ENCODE measurements at regions not wholly inside any gene's neighbourhood (a gene's known extent, or its start where the extent isn't known, plus 50 kb on each side); places are given as distances from the start of the nearest gene placed in this dataset.

DNA sequence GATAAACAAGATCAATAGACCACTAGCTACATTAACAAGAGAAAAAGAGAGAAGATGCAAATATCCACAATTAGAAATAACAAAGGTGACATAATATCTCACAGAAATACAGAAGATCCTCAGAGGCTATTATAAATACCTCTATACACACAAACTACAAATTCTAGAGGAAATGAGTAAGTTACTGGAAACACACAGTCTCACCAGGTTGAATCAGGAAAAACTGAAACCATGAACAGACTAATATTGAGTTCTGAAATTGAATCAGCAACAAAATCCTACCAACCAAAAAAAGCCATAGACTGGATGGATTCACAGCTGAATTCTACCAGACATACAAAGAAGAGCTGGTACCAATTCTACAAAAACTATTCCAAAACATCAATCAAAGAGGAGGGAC is 211.8 kb upstream of the CPEB2 start:
- Mint-ChIP-seq H3K27me3 (ENCODE audit: unreplicated experiment) (peaks cover 19% of the 10 kb centered on the region), H3K4me3 (ENCODE audit: unreplicated experiment) (no peak overlapping the region), H3K27ac (ENCODE audit: unreplicated experiment) (no peak overlapping the region), H3K4me1 (ENCODE audit: unreplicated experiment) (no peaks in the 10 kb centered on the region), H3K36me3 (ENCODE audit: unreplicated experiment) (no peaks in the 10 kb centered on the region), H3K9me3 (ENCODE audit: unreplicated experiment) (peaks cover 10% of the 10 kb centered on the region)
- no peak for TF ChIP-seq CTCF (IDR thresholded peaks at IDR 0.05)
- DNase-seq (ENCODE audit: extremely low spot score, unreplicated experiment) = no peak

- Mint-ChIP-seq H3K36me3 (ENCODE audit: unreplicated experiment) (no peaks in the 10 kb centered on the region), H3K27ac (ENCODE audit: unreplicated experiment) (no peak overlapping the region), H3K27me3 (ENCODE audit: unreplicated experiment) (peaks cover 19% of the 10 kb centered on the region), H3K4me3 (ENCODE audit: unreplicated experiment) (no peak overlapping the region), H3K9me3 (ENCODE audit: unreplicated experiment) (peaks cover 10% of the 10 kb centered on the region), H3K4me1 (ENCODE audit: unreplicated experiment) (no peaks in the 10 kb centered on the region)
- TF ChIP-seq CTCF (IDR thresholded peaks at IDR 0.05) = no peak
- DNase-seq (ENCODE audit: extremely low spot score, unreplicated experiment) = no peak
Measured at GRCh38 chr4:14792702-14793227, 209.5 kb upstream of the CPEB2 start.

GRCh38 chr4:14800977-14801376 is 201.3 kb upstream of the CPEB2 start:
- no peaks in the 10 kb centered on the region for H3K4me1 Mint-ChIP-seq (ENCODE audit: unreplicated experiment)
- H3K27me3 Mint-ChIP-seq (ENCODE audit: unreplicated experiment) = peaks cover 19% of the 10 kb centered on the region
- DNase-seq (ENCODE audit: extremely low spot score, unreplicated experiment) = no peak
- no peaks in the 10 kb centered on the region for H3K9me3 Mint-ChIP-seq (ENCODE audit: unreplicated experiment)
- H3K4me3 Mint-ChIP-seq (ENCODE audit: unreplicated experiment) = no peak overlapping the region
- TF ChIP-seq CTCF (IDR thresholded peaks at IDR 0.05) = no peak
- H3K27ac Mint-ChIP-seq (ENCODE audit: unreplicated experiment) = no peak overlapping the region
- no peaks in the 10 kb centered on the region for H3K36me3 Mint-ChIP-seq (ENCODE audit: unreplicated experiment)

GRCh38 chr4:14802596-14802995 is 199.7 kb upstream of the CPEB2 start:
- no peak overlapping the region for H3K27ac Mint-ChIP-seq (ENCODE audit: unreplicated experiment)

GRCh38 chr4:14807856-14808255 is 194.4 kb upstream of the CPEB2 start:
- Mint-ChIP-seq H3K27ac (ENCODE audit: unreplicated experiment) (no peak overlapping the region), H3K36me3 (ENCODE audit: unreplicated experiment) (no peaks in the 10 kb centered on the region), H3K9me3 (ENCODE audit: unreplicated experiment) (peaks cover 2% of the 10 kb centered on the region), H3K4me1 (ENCODE audit: unreplicated experiment) (no peaks in the 10 kb centered on the region), H3K27me3 (ENCODE audit: unreplicated experiment) (peaks cover 24% of the 10 kb centered on the region), H3K4me3 (ENCODE audit: unreplicated experiment) (no peak overlapping the region)
- no peak for TF ChIP-seq CTCF (IDR thresholded peaks at IDR 0.05)
- no peak for DNase-seq (ENCODE audit: extremely low spot score, unreplicated experiment)

More at GRCh38 chr4:14802596-14802995, 199.7 kb upstream of the CPEB2 start:
- H3K4me3 Mint-ChIP-seq (ENCODE audit: unreplicated experiment) = no peak overlapping the region
- peaks cover 20% of the 10 kb centered on the region for H3K27me3 Mint-ChIP-seq (ENCODE audit: unreplicated experiment)
- no peaks in the 10 kb centered on the region for H3K9me3 Mint-ChIP-seq (ENCODE audit: unreplicated experiment)
- no peak for TF ChIP-seq CTCF (IDR thresholded peaks at IDR 0.05)
- no peaks in the 10 kb centered on the region for H3K36me3 Mint-ChIP-seq (ENCODE audit: unreplicated experiment)
- no peaks in the 10 kb centered on the region for H3K4me1 Mint-ChIP-seq (ENCODE audit: unreplicated experiment)
- no peak for DNase-seq (ENCODE audit: extremely low spot score, unreplicated experiment)
